Endothelial cell (in vitro differentiated cells): ENCODE measurements at regions not wholly inside any gene's neighbourhood (a gene's known extent, or its start where the extent isn't known, plus 50 kb on each side); places are given as distances from the start of the nearest gene placed in this dataset.

Source experiments
- DNase-seq: peaks from one replicate; pipeline ENCODE4 v3.0.0; 2021; ENCODE audit warnings: low spot score
- H3K27ac Mint-ChIP-seq: one replicate; pipeline ENCODE4 v1.8.0; 2021; ENCODE audit warnings: mixed read lengths, inconsistent platforms; ENCODE audit not compliant: unreplicated experiment
- H3K27me3 Mint-ChIP-seq: one replicate; pipeline ENCODE4 v1.8.0; 2021; ENCODE audit warnings: mild to moderate bottlenecking, moderate library complexity, mixed read lengths, inconsistent platforms; ENCODE audit not compliant: unreplicated experiment
- H3K36me3 Mint-ChIP-seq: one replicate; pipeline ENCODE4 v1.8.0; 2021; ENCODE audit warnings: mild to moderate bottlenecking, low read depth, mixed read lengths, inconsistent platforms; ENCODE audit not compliant: unreplicated experiment
- H3K4me1 Mint-ChIP-seq: one replicate; pipeline ENCODE4 v1.8.0; 2021; ENCODE audit warnings: mild to moderate bottlenecking, mixed read lengths, inconsistent platforms; ENCODE audit not compliant: unreplicated experiment
- H3K4me3 Mint-ChIP-seq: one replicate; pipeline ENCODE4 v1.8.0; 2021; ENCODE audit warnings: mild to moderate bottlenecking, mixed read lengths, inconsistent platforms; ENCODE audit not compliant: unreplicated experiment
- H3K9me3 Mint-ChIP-seq: one replicate; pipeline ENCODE4 v1.8.0; 2021; ENCODE audit warnings: mixed read lengths, inconsistent platforms; ENCODE audit not compliant: unreplicated experiment
- CTCF ChIP-seq: fragments of 200-600 bp; sonication (generic); IDR thresholded peaks from one replicate; pipeline ENCODE4 v1.5.0; 2021; ENCODE audit warnings: antibody characterized with exemption; ENCODE audit not compliant: unreplicated experiment

GRCh38 chr17:63354256-63354655, 91.8 kb downstream of the CYB561 start:
- Mint-ChIP-seq H3K4me3 (no peak overlapping the region), H3K4me1 (peaks cover 12% of the 10 kb centered on the region), H3K9me3 (no peaks in the 10 kb centered on the region), H3K27me3 (peaks cover 3% of the 10 kb centered on the region), H3K27ac (no peak overlapping the region), H3K36me3 (peaks cover 19% of the 10 kb centered on the region)
- TF ChIP-seq CTCF: no peak
- no peak for DNase-seq

GRCh38 chr17:63356337-63356757, 89.8 kb downstream of the CYB561 start:
- Mint-ChIP-seq H3K27me3 (peaks cover 1% of the 10 kb centered on the region), H3K4me3 (no peak overlapping the region), H3K36me3 (peaks cover 31% of the 10 kb centered on the region), H3K27ac (no peak overlapping the region), H3K9me3 (no peaks in the 10 kb centered on the region), H3K4me1 (peaks cover 12% of the 10 kb centered on the region)
- no peak for TF ChIP-seq CTCF
- DNase-seq: no peak

GRCh38 chr17:63358111-63358839, 87.8 kb downstream of the CYB561 start:
- no peak for TF ChIP-seq CTCF
- Mint-ChIP-seq H3K27me3 (peaks cover 1% of the 10 kb centered on the region), H3K4me1 (peaks cover 12% of the 10 kb centered on the region), H3K27ac (peak overlapping the region; percentile 13), H3K36me3 (peaks cover 40% of the 10 kb centered on the region), H3K4me3 (no peak overlapping the region), H3K9me3 (no peaks in the 10 kb centered on the region)
- no peak for DNase-seq

- peaks cover 12% of the 10 kb centered on the region for H3K4me1 Mint-ChIP-seq
- H3K36me3 Mint-ChIP-seq: peaks cover 36% of the 10 kb centered on the region
- H3K9me3 Mint-ChIP-seq: no peaks in the 10 kb centered on the region
- H3K27ac Mint-ChIP-seq: no peak overlapping the region
- no peak for TF ChIP-seq CTCF
- no peak for DNase-seq
- peaks cover 1% of the 10 kb centered on the region for H3K27me3 Mint-ChIP-seq
- H3K4me3 Mint-ChIP-seq: no peak overlapping the region
Observed at GRCh38 chr17:63358956-63359355, 87.2 kb downstream of the CYB561 start.

GRCh38 chr17:63361182-63361581, 84.9 kb downstream of the CYB561 start:
- H3K27me3 Mint-ChIP-seq: peaks cover 1% of the 10 kb centered on the region
- peaks cover 40% of the 10 kb centered on the region for H3K36me3 Mint-ChIP-seq
- no peak overlapping the region for H3K27ac Mint-ChIP-seq
- no peak overlapping the region for H3K4me3 Mint-ChIP-seq
- no peak for TF ChIP-seq CTCF
- peaks cover 12% of the 10 kb centered on the region for H3K4me1 Mint-ChIP-seq
- H3K9me3 Mint-ChIP-seq: no peaks in the 10 kb centered on the region
- DNase-seq: no peak
